ENCODE measurements at regions not wholly inside any gene's neighbourhood (a gene's known extent, or its start where the extent isn't known, plus 50 kb on each side); places are given as distances from the start of the nearest gene placed in this dataset.

GRCh38 chrX:127873637-127874036 is 178.6 kb downstream of the ACTRT1 start:
- TF ChIP-seq GABPA (IDR thresholded peaks at IDR 0.05; ENCODE audit: low read depth) (no peak), EZH2 (IDR thresholded peaks at IDR 0.05; ENCODE audit: borderline replicate concordance, control insufficient read depth, low read depth, low read length) (no peak), KLF5 (IDR thresholded peaks at IDR 0.05; ENCODE audit: partially characterized antibody) (no peak), TAF1 (IDR thresholded peaks at IDR 0.05; ENCODE audit: borderline replicate concordance, low read depth, low read length) (no peak), MXI1 (IDR thresholded peaks at IDR 0.05; ENCODE audit: low read depth, low read length) (no peak), EP300 (IDR thresholded peaks at IDR 0.05; ENCODE audit: borderline replicate concordance in 1 of 2, control insufficient read depth in 1 of 2, low read depth in 2 of 2, low read length in 2 of 2) (no peak), POLR2A (IDR thresholded peaks at IDR 0.05; ENCODE audit: low read depth, low read length) (no peak), RAD21 (IDR thresholded peaks at IDR 0.05; ENCODE audit: insufficient read depth, low read depth, low read length) (no peak), POLR2AphosphoS5 (IDR thresholded peaks at IDR 0.05; ENCODE audit: low read length) (no peak)
- TF ChIP-seq, protein P1, sequence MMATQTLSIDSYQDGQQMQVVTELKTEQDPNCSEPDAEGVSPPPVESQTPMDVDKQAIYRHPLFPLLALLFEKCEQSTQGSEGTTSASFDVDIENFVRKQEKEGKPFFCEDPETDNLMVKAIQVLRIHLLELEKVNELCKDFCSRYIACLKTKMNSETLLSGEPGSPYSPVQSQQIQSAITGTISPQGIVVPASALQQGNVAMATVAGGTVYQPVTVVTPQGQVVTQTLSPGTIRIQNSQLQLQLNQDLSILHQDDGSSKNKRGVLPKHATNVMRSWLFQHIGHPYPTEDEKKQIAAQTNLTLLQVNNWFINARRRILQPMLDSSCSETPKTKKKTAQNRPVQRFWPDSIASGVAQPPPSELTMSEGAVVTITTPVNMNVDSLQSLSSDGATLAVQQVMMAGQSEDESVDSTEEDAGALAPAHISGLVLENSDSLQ (IDR thresholded peaks at IDR 0.05) = no peak

All from GM12878 (cell line).